ENCODE measurements at regions not wholly inside any gene's neighbourhood (a gene's known extent, or its start where the extent isn't known, plus 50 kb on each side); places are given as distances from the start of the nearest gene placed in this dataset.

- no peak for DNase-seq (ENCODE audit: low read depth)
Observed at GRCh38 chr4:132540268-132540667, 608.8 kb upstream of the PCDH10 start.

GRCh38 chr4:132540797-132541196 lies 608.3 kb upstream of the PCDH10 start:
- DNase-seq (ENCODE audit: low read depth): no peak

- no peak for DNase-seq (ENCODE audit: low read depth)
Observed at GRCh38 chr4:132542228-132542627, 606.9 kb upstream of the PCDH10 start.

GRCh38 chr4:132548463-132548862 lies 600.6 kb upstream of the PCDH10 start:
- no peak for DNase-seq (ENCODE audit: low read depth)

GRCh38 chr4:132556316-132556715 lies 592.8 kb upstream of the PCDH10 start:
- no peak for DNase-seq (ENCODE audit: low read depth)

- DNase-seq (ENCODE audit: low read depth): no peak
Observed at GRCh38 chr4:132557660-132558059, 591.4 kb upstream of the PCDH10 start.

GRCh38 chr4:132564920-132565319 lies 584.2 kb upstream of the PCDH10 start:
- no peak for DNase-seq (ENCODE audit: low read depth)

GRCh38 chr4:132565542-132565941 lies 583.6 kb upstream of the PCDH10 start:
- no peak for DNase-seq (ENCODE audit: low read depth)

- DNase-seq (ENCODE audit: low read depth): no peak
Observed at GRCh38 chr4:132572210-132572609, 576.9 kb upstream of the PCDH10 start.

- no peak for DNase-seq (ENCODE audit: low read depth)
Observed at GRCh38 chr4:132587626-132588025, 561.5 kb upstream of the PCDH10 start.

GRCh38 chr4:132592340-132592739 lies 556.8 kb upstream of the PCDH10 start:
- no peak for DNase-seq (ENCODE audit: low read depth)

- DNase-seq (ENCODE audit: low read depth): no peak
Observed at GRCh38 chr4:132592850-132593249, 556.2 kb upstream of the PCDH10 start.

- no peak for DNase-seq (ENCODE audit: low read depth)
Observed at GRCh38 chr4:132593717-132594400, 555.2 kb upstream of the PCDH10 start.

- no peak for DNase-seq (ENCODE audit: low read depth)
Observed at GRCh38 chr4:132596186-132596585, 552.9 kb upstream of the PCDH10 start.

- no peak for DNase-seq (ENCODE audit: low read depth)
Observed at GRCh38 chr4:132605551-132605950, 543.5 kb upstream of the PCDH10 start.

GRCh38 chr4:132614682-132615081 lies 534.4 kb upstream of the PCDH10 start:
- no peak for DNase-seq (ENCODE audit: low read depth)

GRCh38 chr4:132619968-132620367 lies 529.1 kb upstream of the PCDH10 start:
- no peak for DNase-seq (ENCODE audit: low read depth)

GRCh38 chr4:132642016-132642817 lies 506.9 kb upstream of the PCDH10 start:
- DNase-seq (ENCODE audit: low read depth): peak; percentile 4

- DNase-seq (ENCODE audit: low read depth): no peak
Observed at GRCh38 chr4:132646186-132646585, 502.9 kb upstream of the PCDH10 start.

GRCh38 chr4:132651196-132651595 lies 497.9 kb upstream of the PCDH10 start:
- no peak for DNase-seq (ENCODE audit: low read depth)

- no peak for DNase-seq (ENCODE audit: low read depth)
Observed at GRCh38 chr4:132660181-132660580, 488.9 kb upstream of the PCDH10 start.

GRCh38 chr4:132662456-132662855 lies 486.6 kb upstream of the PCDH10 start:
- DNase-seq (ENCODE audit: low read depth): no peak

GRCh38 chr4:132669786-132670185 lies 479.3 kb upstream of the PCDH10 start:
- DNase-seq (ENCODE audit: low read depth): no peak

- DNase-seq (ENCODE audit: low read depth): no peak
Observed at GRCh38 chr4:132670557-132670956, 478.5 kb upstream of the PCDH10 start.
